ENCODE measurements at regions not wholly inside any gene's neighbourhood (a gene's known extent, or its start where the extent isn't known, plus 50 kb on each side); places are given as distances from the start of the nearest gene placed in this dataset.

DNA sequence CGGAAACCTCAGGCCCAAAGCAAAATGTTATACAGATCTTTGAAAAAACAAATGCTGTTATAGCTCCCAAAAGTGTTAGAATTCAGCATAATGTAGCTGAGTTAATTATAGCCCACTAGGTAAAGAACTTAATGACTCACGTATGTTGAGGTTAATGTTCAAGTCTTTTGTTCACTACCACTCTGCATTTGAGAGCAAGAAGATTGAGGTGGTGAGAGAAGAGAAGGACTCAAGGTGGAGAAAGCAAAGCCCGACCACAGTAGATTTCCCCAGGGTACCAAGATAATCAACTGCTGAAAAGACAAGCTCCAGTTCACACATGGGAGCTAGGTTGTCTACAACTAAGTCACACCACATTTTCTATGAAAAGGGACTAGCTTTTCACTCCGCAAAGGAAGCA lies 480.2 kb downstream of the DTHD1 start:
- no peaks in the 10 kb centered on the region for H3K9me3 ChIP-seq
- TF ChIP-seq, protein P1, sequence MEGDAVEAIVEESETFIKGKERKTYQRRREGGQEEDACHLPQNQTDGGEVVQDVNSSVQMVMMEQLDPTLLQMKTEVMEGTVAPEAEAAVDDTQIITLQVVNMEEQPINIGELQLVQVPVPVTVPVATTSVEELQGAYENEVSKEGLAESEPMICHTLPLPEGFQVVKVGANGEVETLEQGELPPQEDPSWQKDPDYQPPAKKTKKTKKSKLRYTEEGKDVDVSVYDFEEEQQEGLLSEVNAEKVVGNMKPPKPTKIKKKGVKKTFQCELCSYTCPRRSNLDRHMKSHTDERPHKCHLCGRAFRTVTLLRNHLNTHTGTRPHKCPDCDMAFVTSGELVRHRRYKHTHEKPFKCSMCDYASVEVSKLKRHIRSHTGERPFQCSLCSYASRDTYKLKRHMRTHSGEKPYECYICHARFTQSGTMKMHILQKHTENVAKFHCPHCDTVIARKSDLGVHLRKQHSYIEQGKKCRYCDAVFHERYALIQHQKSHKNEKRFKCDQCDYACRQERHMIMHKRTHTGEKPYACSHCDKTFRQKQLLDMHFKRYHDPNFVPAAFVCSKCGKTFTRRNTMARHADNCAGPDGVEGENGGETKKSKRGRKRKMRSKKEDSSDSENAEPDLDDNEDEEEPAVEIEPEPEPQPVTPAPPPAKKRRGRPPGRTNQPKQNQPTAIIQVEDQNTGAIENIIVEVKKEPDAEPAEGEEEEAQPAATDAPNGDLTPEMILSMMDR (IDR thresholded peaks at IDR 0.05; ENCODE audit: insufficient read depth in 1 of 2, low read depth in 1 of 2, low read length in 1 of 2, severe bottlenecking in 1 of 2, unreplicated experiment in 1 of 2) = no peak
- ChIA-PET CTCF (no interaction called here), POLR2A (no interaction called here)
- Mint-ChIP-seq H3K4me3 (ENCODE audit: unreplicated experiment) (no peak overlapping the region), H3K36me3 (ENCODE audit: insufficient read depth, unreplicated experiment) (no peaks in the 10 kb centered on the region), H3K27me3 (ENCODE audit: insufficient read depth, unreplicated experiment) (peaks cover 7% of the 10 kb centered on the region), H3K9me3 (ENCODE audit: unreplicated experiment) (no peaks in the 10 kb centered on the region), H3K4me1 (ENCODE audit: low read depth, unreplicated experiment) (peaks cover 12% of the 10 kb centered on the region), H3K27ac (ENCODE audit: unreplicated experiment) (no peak overlapping the region)
- intact Hi-C loops (cut with micrococcal nuclease; ENCODE audit: unreplicated experiment) = no loop called here
- H3K36me3 ChIP-seq (ENCODE audit: control insufficient read depth, insufficient read depth, low read length) = no peaks in the 10 kb centered on the region
- peaks cover 8% of the 10 kb centered on the region; the same call in 1 of the 2 replicates for H3K4me1 ChIP-seq
- H3K27me3 ChIP-seq (replicated peaks; ENCODE audit: control insufficient read depth, insufficient read depth, low read length) = no peaks in the 10 kb centered on the region
- no peak overlapping the region for H3K4me3 ChIP-seq (ENCODE audit: low read depth, low read length)
- DNase-seq = no peak
- no TSS peak for BruUV-seq (replicated peaks)

DNA sequence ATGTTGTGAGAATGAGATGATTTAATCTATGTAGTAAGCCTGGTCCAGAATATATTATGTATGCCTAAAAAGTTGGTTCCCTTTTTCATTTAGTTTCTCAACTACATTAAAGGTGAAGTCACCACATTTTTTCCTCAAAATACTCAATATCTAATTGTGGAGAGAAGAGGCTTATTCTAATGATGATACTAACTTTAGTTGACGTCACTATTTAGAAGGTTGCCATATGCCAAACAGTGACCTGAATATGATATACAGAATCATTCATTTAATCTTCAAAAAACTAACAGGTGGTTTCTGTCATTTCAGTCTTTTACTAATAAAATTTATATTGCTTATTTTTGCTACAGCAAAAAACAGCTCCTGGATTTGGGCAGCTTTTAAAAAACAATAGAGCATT lies 480.7 kb upstream of the NWD2 start:
- TF ChIP-seq, protein P1 (IDR thresholded peaks at IDR 0.05; ENCODE audit: insufficient read depth in 1 of 2, low read depth in 1 of 2, low read length in 1 of 2, severe bottlenecking in 1 of 2, unreplicated experiment in 1 of 2) = no peak
- Histone ChIP-seq H3K4me1 (no peaks in the 10 kb centered on the region), H3K9me3 (no peaks in the 10 kb centered on the region), H3K36me3 (ENCODE audit: control insufficient read depth, insufficient read depth, low read length) (no peaks in the 10 kb centered on the region), H3K4me3 (ENCODE audit: low read depth, low read length) (no peak overlapping the region), H3K27me3 (replicated peaks; ENCODE audit: control insufficient read depth, insufficient read depth, low read length) (no peaks in the 10 kb centered on the region)
- no peak for DNase-seq
- no TSS peak for BruUV-seq (replicated peaks)
- ChIA-PET POLR2A (no interaction called here), CTCF (no interaction called here)
- Mint-ChIP-seq H3K36me3 (ENCODE audit: insufficient read depth, unreplicated experiment) (no peaks in the 10 kb centered on the region), H3K4me1 (ENCODE audit: low read depth, unreplicated experiment) (peaks cover under 1% of the 10 kb centered on the region), H3K27me3 (ENCODE audit: insufficient read depth, unreplicated experiment) (peaks cover 7% of the 10 kb centered on the region), H3K4me3 (ENCODE audit: unreplicated experiment) (no peak overlapping the region), H3K9me3 (ENCODE audit: unreplicated experiment) (no peaks in the 10 kb centered on the region), H3K27ac (ENCODE audit: unreplicated experiment) (no peak overlapping the region)
- intact Hi-C loops (cut with micrococcal nuclease; ENCODE audit: unreplicated experiment) = no loop called here

DNA sequence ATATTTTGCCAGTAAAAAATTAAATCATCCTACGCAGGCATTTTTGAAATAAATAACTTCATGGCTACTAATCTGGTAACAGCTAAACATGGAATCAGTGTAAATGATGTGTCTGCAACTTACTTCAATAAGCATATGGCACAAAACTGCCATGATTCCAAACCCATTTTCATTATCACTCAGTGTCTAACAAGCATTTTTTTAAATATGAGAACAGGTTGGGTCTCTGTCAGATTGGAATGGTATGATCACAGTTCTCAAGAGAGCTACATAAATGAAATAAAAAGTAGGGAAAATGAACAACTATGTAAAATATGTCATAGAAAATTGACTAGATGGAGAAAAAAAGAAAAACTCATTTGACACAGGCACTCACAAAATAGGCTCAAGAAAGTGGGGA lies 476.9 kb upstream of the NWD2 start:
- CTCF ChIA-PET = no interaction called here
- H3K4me1 Mint-ChIP-seq (ENCODE audit: low read depth, unreplicated experiment) = no peaks in the 10 kb centered on the region

More for the DNA sequence above, 476.9 kb upstream of the NWD2 start:
- BruUV-seq (replicated peaks) = no TSS peak
- H3K36me3 ChIP-seq (ENCODE audit: control insufficient read depth, insufficient read depth, low read length) = no peaks in the 10 kb centered on the region
- Mint-ChIP-seq H3K4me3 (ENCODE audit: unreplicated experiment) (no peak overlapping the region), H3K9me3 (ENCODE audit: unreplicated experiment) (no peaks in the 10 kb centered on the region), H3K27ac (ENCODE audit: unreplicated experiment) (no peak overlapping the region), H3K27me3 (ENCODE audit: insufficient read depth, unreplicated experiment) (peaks cover 5% of the 10 kb centered on the region), H3K36me3 (ENCODE audit: insufficient read depth, unreplicated experiment) (no peaks in the 10 kb centered on the region)
- no peak for DNase-seq
- intact Hi-C loops (cut with micrococcal nuclease; ENCODE audit: unreplicated experiment) = no loop called here
- H3K4me1 ChIP-seq = no peaks in the 10 kb centered on the region
- TF ChIP-seq, protein P1 (IDR thresholded peaks at IDR 0.05; ENCODE audit: insufficient read depth in 1 of 2, low read depth in 1 of 2, low read length in 1 of 2, severe bottlenecking in 1 of 2, unreplicated experiment in 1 of 2) = no peak
- H3K27me3 ChIP-seq (replicated peaks; ENCODE audit: control insufficient read depth, insufficient read depth, low read length) = no peaks in the 10 kb centered on the region
- POLR2A ChIA-PET = no interaction called here
- no peak overlapping the region for H3K4me3 ChIP-seq (ENCODE audit: low read depth, low read length)
- no peaks in the 10 kb centered on the region for H3K9me3 ChIP-seq

Measured in Caco-2 (cell line).